ENCODE measurements at regions not wholly inside any gene's neighbourhood (a gene's known extent, or its start where the extent isn't known, plus 50 kb on each side); places are given as distances from the start of the nearest gene placed in this dataset.
"Not testable (repeated sequence)": the region's sequence is repeated elsewhere in the genome, so short reads cannot be mapped to it uniquely, and the experiment has no call there.

DNA sequence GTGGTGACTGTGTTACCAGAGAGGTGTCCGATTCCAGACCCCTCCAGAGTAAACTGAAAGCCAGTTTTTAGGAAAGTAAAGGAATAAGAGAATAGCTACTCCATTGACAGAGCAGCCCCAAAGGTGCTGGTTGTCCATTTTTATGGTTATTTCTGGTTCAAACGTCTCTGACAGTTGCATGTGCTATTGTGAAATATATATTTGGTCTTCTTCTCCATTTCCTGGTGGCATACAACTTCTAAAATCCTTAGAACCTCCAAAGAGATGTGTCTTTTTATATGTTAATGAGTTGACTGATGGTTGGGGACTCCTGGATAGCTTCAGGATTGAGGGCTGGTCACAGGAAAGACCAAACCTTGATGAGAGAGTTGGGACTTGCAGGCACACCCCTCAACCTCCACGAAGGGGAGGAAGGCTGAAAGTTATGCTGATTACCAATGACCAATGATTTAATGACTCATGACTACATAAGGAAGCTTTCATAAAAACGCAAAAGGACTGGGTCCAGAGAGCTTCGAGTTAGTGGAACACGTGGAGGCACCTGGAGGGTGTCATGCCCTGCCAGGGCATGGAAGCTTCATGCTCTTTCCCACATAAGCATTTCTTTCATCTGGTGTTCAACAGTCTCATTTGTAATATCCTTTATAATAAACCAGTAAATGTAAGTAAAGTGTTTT lies 100.7 kb downstream of the SLC16A1 start:
- intact Hi-C loops (cut with DNase I) = no loop called here
- H3K27me3 ChIP-seq = no peaks in the 10 kb centered on the region
- no peak overlapping the region for H3K4me3 ChIP-seq (replicated peaks in 1 of 3)
- 54 to 65% methylated on average over 6 of the region's 6 CpGs for WGBS, 2 donors
- H3K9me3 ChIP-seq = no peaks in the 10 kb centered on the region
- H3K27ac ChIP-seq = no peak overlapping the region
- H3K4me1 ChIP-seq = no peaks in the 10 kb centered on the region
- DNase-seq = no peak
- no peaks in the 10 kb centered on the region for H3K36me3 ChIP-seq
- TF ChIP-seq POLR2A (IDR thresholded peaks at IDR 0.05) = no peak
- TF ChIP-seq, protein P1, sequence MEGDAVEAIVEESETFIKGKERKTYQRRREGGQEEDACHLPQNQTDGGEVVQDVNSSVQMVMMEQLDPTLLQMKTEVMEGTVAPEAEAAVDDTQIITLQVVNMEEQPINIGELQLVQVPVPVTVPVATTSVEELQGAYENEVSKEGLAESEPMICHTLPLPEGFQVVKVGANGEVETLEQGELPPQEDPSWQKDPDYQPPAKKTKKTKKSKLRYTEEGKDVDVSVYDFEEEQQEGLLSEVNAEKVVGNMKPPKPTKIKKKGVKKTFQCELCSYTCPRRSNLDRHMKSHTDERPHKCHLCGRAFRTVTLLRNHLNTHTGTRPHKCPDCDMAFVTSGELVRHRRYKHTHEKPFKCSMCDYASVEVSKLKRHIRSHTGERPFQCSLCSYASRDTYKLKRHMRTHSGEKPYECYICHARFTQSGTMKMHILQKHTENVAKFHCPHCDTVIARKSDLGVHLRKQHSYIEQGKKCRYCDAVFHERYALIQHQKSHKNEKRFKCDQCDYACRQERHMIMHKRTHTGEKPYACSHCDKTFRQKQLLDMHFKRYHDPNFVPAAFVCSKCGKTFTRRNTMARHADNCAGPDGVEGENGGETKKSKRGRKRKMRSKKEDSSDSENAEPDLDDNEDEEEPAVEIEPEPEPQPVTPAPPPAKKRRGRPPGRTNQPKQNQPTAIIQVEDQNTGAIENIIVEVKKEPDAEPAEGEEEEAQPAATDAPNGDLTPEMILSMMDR (IDR thresholded peaks at IDR 0.05) = no peak

DNA sequence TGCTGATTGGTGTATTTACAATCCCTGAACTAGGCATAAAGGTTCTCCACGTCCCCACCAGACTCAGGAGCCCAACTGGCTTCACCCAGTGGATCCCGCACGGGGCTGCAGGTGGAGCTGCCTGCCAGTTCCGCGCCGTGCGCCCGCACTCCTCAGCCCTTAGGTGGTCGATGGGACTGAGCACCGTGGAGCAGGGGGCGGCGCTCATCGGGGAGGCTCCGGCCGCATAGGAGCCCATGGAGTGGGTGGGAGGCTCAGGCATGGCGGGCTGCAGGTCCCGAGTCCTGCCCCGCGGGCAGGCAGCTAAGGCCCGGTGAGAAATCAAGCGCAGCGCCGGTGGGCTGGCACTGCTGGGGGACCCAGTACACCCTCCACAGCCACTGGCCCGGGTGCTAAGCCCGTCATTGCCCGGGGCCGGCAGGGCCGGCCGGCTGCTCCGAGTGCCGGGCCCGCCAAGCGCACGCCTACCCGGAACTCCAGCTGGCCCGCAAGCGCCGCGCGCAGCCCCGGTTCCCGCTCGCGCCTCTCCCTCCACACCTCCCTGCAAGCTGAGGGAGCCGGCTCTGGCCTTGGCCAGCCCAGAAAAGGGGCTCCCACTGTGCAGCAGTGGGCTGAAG lies 101.5 kb downstream of the SLC16A1 start:
- H3K27me3 ChIP-seq; H3K9me3 ChIP-seq; H3K27ac ChIP-seq; H3K4me1 ChIP-seq; DNase-seq; intact Hi-C loops (cut with DNase I); H3K4me3 ChIP-seq (replicated peaks in 1 of 3); H3K36me3 ChIP-seq: not testable (repeated sequence)
- 61% methylated on average over 11 of the region's 45 CpGs; no CpG with 5 or more reads in 1 of the 2 donors for whole genome bisulfite sequencing, 2 donors

DNA sequence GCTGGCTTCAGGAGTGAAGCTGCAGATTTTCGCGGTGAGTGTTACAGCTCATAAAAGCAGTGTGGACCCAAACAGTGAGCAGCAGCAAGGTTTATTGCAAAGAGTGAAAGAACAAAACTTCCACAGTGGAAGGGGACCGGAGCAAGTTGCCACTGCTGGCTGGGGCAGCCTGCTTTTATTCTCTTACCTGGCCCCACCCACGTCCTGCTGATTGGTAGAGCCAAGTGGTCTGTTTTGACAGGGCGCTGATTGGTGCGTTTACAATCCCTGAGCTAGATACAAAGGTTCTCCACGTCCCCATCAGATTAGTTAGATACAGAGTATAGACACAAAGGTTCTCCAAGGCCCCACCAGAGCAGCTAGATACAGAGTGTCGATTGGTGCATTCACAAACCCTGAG lies 102.1 kb downstream of the SLC16A1 start:
- H3K36me3 ChIP-seq; intact Hi-C loops (cut with DNase I); H3K27ac ChIP-seq; H3K4me1 ChIP-seq; H3K27me3 ChIP-seq; DNase-seq; H3K4me3 ChIP-seq (replicated peaks in 1 of 3); H3K9me3 ChIP-seq: not testable (repeated sequence)
- WGBS, 2 donors = 95 to 96% methylated on average over 7 to 8 of the region's 8 CpGs

DNA sequence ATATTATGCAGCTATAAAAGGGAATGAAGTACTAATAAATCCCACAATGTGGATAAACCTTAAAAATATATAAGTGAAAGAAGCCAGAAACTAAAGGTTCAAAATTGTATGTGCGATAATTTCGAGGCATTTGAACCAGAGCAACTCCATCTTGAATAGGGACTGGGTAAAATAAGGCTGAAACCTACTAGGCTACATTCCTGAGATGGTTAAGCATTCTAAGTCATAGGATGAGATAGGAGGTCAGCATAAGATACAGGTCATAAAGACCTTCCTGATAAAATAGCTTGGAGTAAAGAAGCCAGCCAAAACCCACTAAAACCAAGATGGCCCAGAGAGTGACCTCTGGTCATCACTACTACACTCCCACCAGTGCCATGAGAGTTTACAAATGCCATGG lies 103.1 kb downstream of the SLC16A1 start:
- H3K36me3 ChIP-seq = no peaks in the 10 kb centered on the region
- H3K4me3 ChIP-seq (replicated peaks in 1 of 3) = no peak overlapping the region
- H3K4me1 ChIP-seq = peaks cover 8% of the 10 kb centered on the region in 2 donors
- H3K9me3 ChIP-seq = no peaks in the 10 kb centered on the region
- WGBS, 2 donors = 96 to 99% methylated on average over 2 of the region's 2 CpGs
- DNase-seq = no peak
- no peak overlapping the region for H3K27ac ChIP-seq
- no peaks in the 10 kb centered on the region for H3K27me3 ChIP-seq
- intact Hi-C loops (cut with DNase I) = no loop called here
- no peak for TF ChIP-seq POLR2A (IDR thresholded peaks at IDR 0.05)
- TF ChIP-seq, protein P1 (IDR thresholded peaks at IDR 0.05) = no peak

DNA sequence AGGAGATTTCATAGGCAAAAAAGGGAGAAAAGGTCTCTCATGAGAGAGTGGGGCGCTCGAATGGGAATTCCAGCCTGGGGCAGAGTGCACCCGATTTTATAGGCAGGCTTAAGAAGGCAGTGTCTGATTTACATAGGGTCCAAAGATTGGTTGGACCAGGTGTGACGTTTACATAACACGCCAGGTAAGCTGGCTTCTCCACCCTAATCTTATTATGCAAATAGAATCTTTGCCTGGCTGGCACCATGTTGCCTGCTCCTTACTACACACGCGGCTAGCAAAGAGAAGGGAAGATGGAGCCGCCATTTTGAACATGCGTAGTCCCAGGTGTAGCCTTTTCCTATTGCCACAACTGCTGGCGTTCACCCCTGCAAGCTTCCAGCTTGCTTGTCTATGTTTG lies 103.7 kb downstream of the SLC16A1 start:
- Histone ChIP-seq H3K36me3 (no peaks in the 10 kb centered on the region), H3K27me3 (no peaks in the 10 kb centered on the region), H3K9me3 (no peaks in the 10 kb centered on the region), H3K4me3 (replicated peaks in 1 of 3) (no peak overlapping the region), H3K27ac (no peak overlapping the region), H3K4me1 (peaks cover 8% of the 10 kb centered on the region in 2 donors)
- no peak for TF ChIP-seq POLR2A (IDR thresholded peaks at IDR 0.05)
- TF ChIP-seq, protein P1 (IDR thresholded peaks at IDR 0.05) = no peak
- DNase-seq = no peak
- intact Hi-C loops (cut with DNase I) = no loop called here
- 88 to 91% methylated on average over 10 of the region's 10 CpGs for WGBS, 2 donors

DNA sequence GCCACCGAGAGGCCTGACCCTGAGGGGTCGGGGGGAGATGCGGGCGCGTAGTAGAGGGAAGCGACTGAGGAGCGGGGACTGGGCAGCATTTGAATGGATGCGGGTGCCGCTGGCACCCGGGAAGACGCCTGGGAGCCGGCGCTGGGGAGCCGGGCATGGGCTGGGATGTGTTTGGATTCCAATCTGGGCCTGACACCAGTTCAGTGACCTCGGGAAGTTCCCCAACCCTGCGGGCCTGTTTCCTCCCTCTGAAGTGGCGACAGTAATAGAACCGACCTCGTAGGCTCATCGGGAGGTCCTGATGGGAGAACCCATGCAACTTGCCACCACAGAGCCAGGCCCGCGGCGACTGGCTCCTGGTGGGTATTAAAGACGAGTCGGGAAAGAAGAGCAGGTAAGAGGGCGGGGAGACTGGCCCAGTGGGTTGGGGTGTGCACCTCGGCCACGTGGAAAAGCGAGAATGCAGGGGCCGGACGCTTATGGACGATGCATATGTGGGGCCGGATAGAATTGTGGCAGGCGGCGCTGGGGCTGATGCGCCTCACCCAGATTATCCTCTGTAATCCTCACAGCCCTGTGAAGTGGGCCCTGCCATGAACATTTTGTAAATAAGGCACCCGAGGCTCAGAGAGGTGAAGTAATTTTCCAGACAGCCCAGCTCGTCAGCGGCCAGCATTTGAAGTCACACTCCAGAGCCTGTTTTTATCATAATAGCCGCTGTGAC lies 105.8 kb downstream of the SLC16A1 start:
- intact Hi-C loops (cut with DNase I) = no loop called here
- Histone ChIP-seq H3K9me3 (no peaks in the 10 kb centered on the region), H3K36me3 (no peaks in the 10 kb centered on the region), H3K27me3 (no peaks in the 10 kb centered on the region), H3K27ac (no peak overlapping the region), H3K4me1 (peaks cover 8% of the 10 kb centered on the region in 2 donors), H3K4me3 (replicated peaks in 1 of 3) (peak overlapping the region in 1 of 3 donors; percentile 17)
- no peak for TF ChIP-seq POLR2A (IDR thresholded peaks at IDR 0.05)
- TF ChIP-seq, protein P1 (IDR thresholded peaks at IDR 0.05) = no peak
- 41 to 51% methylated on average over 29 to 37 of the region's 40 CpGs for WGBS, 2 donors
- DNase-seq = no peak

Measured in thyroid gland (tissue), 4 donors.